ENCODE measurements at regions not wholly inside any gene's neighbourhood (a gene's known extent, or its start where the extent isn't known, plus 50 kb on each side); places are given as distances from the start of the nearest gene placed in this dataset.
A peak's percentile ranks its signal among the peaks of the same experiment; 100 is the strongest.

GRCh38 chr2:88873620-88874019, 182.1 kb downstream of the RPIA start:
- Histone ChIP-seq H3K27me3 (no peaks in the 10 kb centered on the region), H3K9ac (ENCODE audit: low read depth in 2 of 2, low read length in 2 of 2) (no peak overlapping the region), H3K36me3 (no peaks in the 10 kb centered on the region), H3K4me3 (no peak overlapping the region), H3K4me1 (no peaks in the 10 kb centered on the region), H3K9me3 (no peaks in the 10 kb centered on the region), H3K27ac (no peak overlapping the region)
- DNase-seq, result no peak
- intact Hi-C loops (cut with DNase I), result no loop called here
- TF ChIP-seq, protein P1, sequence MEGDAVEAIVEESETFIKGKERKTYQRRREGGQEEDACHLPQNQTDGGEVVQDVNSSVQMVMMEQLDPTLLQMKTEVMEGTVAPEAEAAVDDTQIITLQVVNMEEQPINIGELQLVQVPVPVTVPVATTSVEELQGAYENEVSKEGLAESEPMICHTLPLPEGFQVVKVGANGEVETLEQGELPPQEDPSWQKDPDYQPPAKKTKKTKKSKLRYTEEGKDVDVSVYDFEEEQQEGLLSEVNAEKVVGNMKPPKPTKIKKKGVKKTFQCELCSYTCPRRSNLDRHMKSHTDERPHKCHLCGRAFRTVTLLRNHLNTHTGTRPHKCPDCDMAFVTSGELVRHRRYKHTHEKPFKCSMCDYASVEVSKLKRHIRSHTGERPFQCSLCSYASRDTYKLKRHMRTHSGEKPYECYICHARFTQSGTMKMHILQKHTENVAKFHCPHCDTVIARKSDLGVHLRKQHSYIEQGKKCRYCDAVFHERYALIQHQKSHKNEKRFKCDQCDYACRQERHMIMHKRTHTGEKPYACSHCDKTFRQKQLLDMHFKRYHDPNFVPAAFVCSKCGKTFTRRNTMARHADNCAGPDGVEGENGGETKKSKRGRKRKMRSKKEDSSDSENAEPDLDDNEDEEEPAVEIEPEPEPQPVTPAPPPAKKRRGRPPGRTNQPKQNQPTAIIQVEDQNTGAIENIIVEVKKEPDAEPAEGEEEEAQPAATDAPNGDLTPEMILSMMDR (IDR thresholded peaks at IDR 0.05), result no peak

GRCh38 chr2:88874063-88874657, 182.7 kb downstream of the RPIA start:
- peak; percentile 39 for DNase-seq
- H3K27ac ChIP-seq, result no peak overlapping the region
- intact Hi-C loops (cut with DNase I), result no loop called here
- H3K4me1 ChIP-seq, result no peaks in the 10 kb centered on the region
- TF ChIP-seq, protein P1 (IDR thresholded peaks at IDR 0.05), result peak; percentile 74
- H3K27me3 ChIP-seq, result no peaks in the 10 kb centered on the region
- no peaks in the 10 kb centered on the region for H3K36me3 ChIP-seq
- H3K4me3 ChIP-seq, result no peak overlapping the region
- no peak overlapping the region for H3K9ac ChIP-seq (ENCODE audit: low read depth in 2 of 2, low read length in 2 of 2)
- H3K9me3 ChIP-seq, result no peaks in the 10 kb centered on the region

GRCh38 chr2:88875736-88876135, 184.3 kb downstream of the RPIA start:
- Histone ChIP-seq H3K27ac (no peak overlapping the region), H3K27me3 (no peaks in the 10 kb centered on the region), H3K9me3 (no peaks in the 10 kb centered on the region), H3K9ac (ENCODE audit: low read depth in 2 of 2, low read length in 2 of 2) (no peak overlapping the region), H3K36me3 (no peaks in the 10 kb centered on the region), H3K4me1 (no peaks in the 10 kb centered on the region), H3K4me3 (no peak overlapping the region)
- TF ChIP-seq, protein P1 (IDR thresholded peaks at IDR 0.05), result no peak
- intact Hi-C loops (cut with DNase I), result loop anchor here (5.0 kb wide), 2 partner anchors 42 to 133 kb away; no protein-coding TSS in a partner anchor
- DNase-seq, result no peak

DNA sequence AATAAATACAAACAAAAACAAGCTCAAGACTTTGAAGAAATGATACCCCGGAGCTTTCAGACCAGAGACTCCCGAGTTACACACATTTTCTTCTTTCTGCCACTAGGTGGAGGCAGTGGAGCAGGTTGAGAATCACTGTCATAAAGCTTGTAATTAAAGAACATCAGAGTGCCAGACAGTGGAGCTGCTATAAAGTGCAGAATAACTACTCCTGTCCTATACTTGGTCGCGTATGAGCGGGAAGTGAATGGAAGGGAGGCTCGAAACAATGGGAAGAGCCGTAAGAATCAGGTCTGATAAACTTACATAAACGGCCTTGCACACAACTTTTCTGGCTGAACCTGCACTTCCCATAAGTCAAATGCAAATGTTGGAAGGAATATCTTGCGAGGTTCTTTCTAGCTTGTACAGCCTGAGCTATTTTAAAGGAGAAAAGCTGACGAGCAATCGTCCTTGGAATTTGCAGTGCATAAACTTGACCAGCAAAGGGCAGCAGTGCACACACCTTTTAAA, 189.0 kb downstream of the RPIA start:
- intact Hi-C loops (cut with DNase I), result no loop called here
- H3K9me3 ChIP-seq, result no peaks in the 10 kb centered on the region
- no peaks in the 10 kb centered on the region for H3K36me3 ChIP-seq
- no peak overlapping the region for H3K9ac ChIP-seq (ENCODE audit: low read depth in 2 of 2, low read length in 2 of 2)
- H3K27ac ChIP-seq, result no peak overlapping the region
- DNase-seq, result peak; percentile 53
- H3K4me3 ChIP-seq, result no peak overlapping the region
- TF ChIP-seq, protein P1 (IDR thresholded peaks at IDR 0.05), result peak; percentile 57
- no peaks in the 10 kb centered on the region for H3K27me3 ChIP-seq
- no peaks in the 10 kb centered on the region for H3K4me1 ChIP-seq

- Histone ChIP-seq H3K9me3 (no peaks in the 10 kb centered on the region), H3K4me3 (no peak overlapping the region), H3K4me1 (no peaks in the 10 kb centered on the region), H3K9ac (ENCODE audit: low read depth in 2 of 2, low read length in 2 of 2) (no peak overlapping the region), H3K36me3 (no peaks in the 10 kb centered on the region), H3K27me3 (no peaks in the 10 kb centered on the region), H3K27ac (no peak overlapping the region)
- intact Hi-C loops (cut with DNase I), result no loop called here
- TF ChIP-seq, protein P1 (IDR thresholded peaks at IDR 0.05), result no peak
- DNase-seq, result no peak
These were observed 193.8 kb downstream of the RPIA start for GRCh38 chr2:88885275-88885674.
